ENCODE measurements at regions not wholly inside any gene's neighbourhood (a gene's known extent, or its start where the extent isn't known, plus 50 kb on each side); places are given as distances from the start of the nearest gene placed in this dataset.

GRCh38 chr13:111518161-111518792, 197.8 kb downstream of the TEX29 start:
- TF ChIP-seq CTCF (conservative IDR thresholded peaks at IDR 0.05; ENCODE audit: control insufficient read depth, insufficient read depth, low read depth, low read length), result no peak

DNA sequence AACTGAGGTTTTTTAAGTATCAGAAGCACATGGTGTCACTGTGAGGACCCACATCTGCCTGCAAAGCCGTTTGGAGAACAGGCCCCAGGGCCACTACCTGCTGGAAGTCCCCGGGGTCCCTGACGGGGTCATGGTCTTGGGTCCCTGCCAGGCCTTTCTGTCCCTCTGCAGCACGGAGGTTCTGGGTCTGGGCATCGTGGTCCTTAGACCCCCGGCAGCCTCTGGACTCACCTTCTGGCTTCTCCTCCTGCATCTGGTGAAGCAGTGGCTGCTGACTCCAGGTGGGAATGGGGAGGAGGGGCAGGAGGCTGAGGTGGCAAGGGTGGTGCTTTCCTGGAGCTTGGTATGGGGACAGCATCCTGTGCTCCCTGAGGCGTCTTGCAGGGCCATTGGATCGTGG, 198.6 kb downstream of the TEX29 start:
- DNase-seq (ENCODE audit: low read depth), result no peak
- TF ChIP-seq CTCF (conservative IDR thresholded peaks at IDR 0.05; ENCODE audit: control insufficient read depth, insufficient read depth, low read depth, low read length), result no peak
- no peak overlapping the region for H3K4me3 ChIP-seq (ENCODE audit: control insufficient read depth, low read depth, low read length)

More at GRCh38 chr13:111518161-111518792, 197.8 kb downstream of the TEX29 start:
- no peak overlapping the region for H3K4me3 ChIP-seq (ENCODE audit: control insufficient read depth, low read depth, low read length)
- no peak for DNase-seq (ENCODE audit: low read depth)

DNA sequence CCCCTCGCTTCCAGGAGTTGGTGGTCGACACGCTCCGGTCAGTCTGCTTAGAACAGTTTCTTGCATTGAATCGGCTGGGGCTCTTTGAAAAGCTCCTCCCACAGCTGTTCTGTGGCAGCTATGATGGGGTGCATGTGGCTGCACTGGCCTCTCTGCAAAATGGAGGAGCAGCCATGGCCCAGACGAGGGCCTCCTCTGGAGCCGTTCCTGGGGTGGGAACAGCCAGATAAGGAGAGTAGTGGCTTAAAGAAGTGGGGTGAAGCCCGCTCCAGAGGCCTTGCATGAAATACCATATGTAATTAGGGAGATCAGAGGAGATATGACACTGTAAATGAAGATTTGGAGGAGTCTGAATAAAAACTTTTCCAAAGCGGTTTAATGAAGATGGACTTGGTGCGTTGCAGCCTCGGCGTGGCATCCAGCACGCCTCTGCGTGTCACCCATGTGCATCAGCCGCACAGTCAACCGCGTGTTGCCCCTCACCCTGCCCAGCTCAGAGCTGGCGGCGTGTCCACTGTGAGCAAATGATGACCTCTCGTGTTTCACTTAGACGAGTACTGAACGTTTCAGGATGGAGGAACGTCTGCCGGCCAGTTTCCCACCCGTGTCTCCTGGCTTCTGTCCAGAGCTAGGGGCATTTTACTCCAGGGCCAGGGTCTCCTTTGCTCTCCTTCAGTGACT, 199.2 kb downstream of the TEX29 start:
- no peak overlapping the region for H3K4me3 ChIP-seq (ENCODE audit: control insufficient read depth, low read depth, low read length)
- TF ChIP-seq CTCF (conservative IDR thresholded peaks at IDR 0.05; ENCODE audit: control insufficient read depth, insufficient read depth, low read depth, low read length), result no peak
- no peak for DNase-seq (ENCODE audit: low read depth)

GRCh38 chr13:111521030-111521429, 200.6 kb downstream of the TEX29 start:
- no peak overlapping the region for H3K4me3 ChIP-seq (ENCODE audit: control insufficient read depth, low read depth, low read length)
- no peak for TF ChIP-seq CTCF (conservative IDR thresholded peaks at IDR 0.05; ENCODE audit: control insufficient read depth, insufficient read depth, low read depth, low read length)
- no peak for DNase-seq (ENCODE audit: low read depth)

DNA sequence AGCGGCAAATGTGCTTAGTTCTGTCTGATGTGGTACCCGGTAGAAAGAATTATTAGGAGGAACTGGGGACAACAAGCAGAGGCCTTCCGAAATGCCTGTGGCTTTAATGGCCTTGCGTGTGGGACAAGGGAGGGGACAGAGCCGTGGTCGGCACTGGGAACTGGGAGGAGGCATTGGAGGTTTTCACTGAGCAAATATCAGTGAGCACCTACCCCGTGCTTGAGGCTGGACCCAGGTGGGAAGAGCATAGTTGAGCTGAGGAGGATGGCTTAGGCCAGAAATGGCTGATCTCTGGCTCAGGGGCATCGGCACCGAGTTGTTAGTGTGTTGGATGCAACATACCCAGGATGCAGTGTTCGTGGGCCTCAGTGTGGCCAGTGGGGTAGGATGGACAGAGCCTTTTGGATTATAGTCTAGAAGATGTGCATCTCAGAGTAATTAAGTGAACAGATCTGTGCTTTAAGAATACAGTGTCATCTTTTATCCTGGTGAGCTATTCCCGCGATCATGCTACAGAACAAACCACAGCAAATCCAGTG, 201.3 kb downstream of the TEX29 start:
- no peak overlapping the region for H3K4me3 ChIP-seq (ENCODE audit: control insufficient read depth, low read depth, low read length)
- no peak for DNase-seq (ENCODE audit: low read depth)
- TF ChIP-seq CTCF (conservative IDR thresholded peaks at IDR 0.05; ENCODE audit: control insufficient read depth, insufficient read depth, low read depth, low read length), result no peak

GRCh38 chr13:111525320-111526118, 205.1 kb downstream of the TEX29 start:
- DNase-seq (ENCODE audit: low read depth), result no peak
- no peak overlapping the region for H3K4me3 ChIP-seq (ENCODE audit: control insufficient read depth, low read depth, low read length)
- no peak for TF ChIP-seq CTCF (conservative IDR thresholded peaks at IDR 0.05; ENCODE audit: control insufficient read depth, insufficient read depth, low read depth, low read length)
